ENCODE measurements at regions not wholly inside any gene's neighbourhood (a gene's known extent, or its start where the extent isn't known, plus 50 kb on each side); places are given as distances from the start of the nearest gene placed in this dataset.

- H3K36me3 ChIP-seq (ENCODE audit: control insufficient read depth, insufficient read depth, low read length): no peaks in the 10 kb centered on the region
- H3K4me1 ChIP-seq (ENCODE audit: control insufficient read depth, insufficient read depth, low read length, poor library complexity, severe bottlenecking): no peaks in the 10 kb centered on the region
- H3K4me3 ChIP-seq (ENCODE audit: insufficient read depth, low read depth, low read length, poor library complexity, severe bottlenecking): no peak overlapping the region
- H3K27ac ChIP-seq (ENCODE audit: insufficient read depth, low read length, poor library complexity, severe bottlenecking): no peak overlapping the region
- DNase-seq: no peak
- no peaks in the 10 kb centered on the region for H3K27me3 ChIP-seq (replicated peaks; ENCODE audit: control insufficient read depth, insufficient read depth, low read length, poor library complexity, severe bottlenecking)
- no peaks in the 10 kb centered on the region for H3K9me3 ChIP-seq (ENCODE audit: control insufficient read depth, low read length)
These were observed 281.6 kb upstream of the SEMA6A start for GRCh38 chr5:116856271-116856670.

GRCh38 chr5:116853992-116854391, 279.4 kb upstream of the SEMA6A start:
- Histone ChIP-seq H3K4me1 (ENCODE audit: control insufficient read depth, insufficient read depth, low read length, poor library complexity, severe bottlenecking) (no peaks in the 10 kb centered on the region), H3K9me3 (ENCODE audit: control insufficient read depth, low read length) (no peaks in the 10 kb centered on the region), H3K4me3 (ENCODE audit: insufficient read depth, low read depth, low read length, poor library complexity, severe bottlenecking) (no peak overlapping the region), H3K36me3 (ENCODE audit: control insufficient read depth, insufficient read depth, low read length) (no peaks in the 10 kb centered on the region), H3K27me3 (replicated peaks; ENCODE audit: control insufficient read depth, insufficient read depth, low read length, poor library complexity, severe bottlenecking) (no peaks in the 10 kb centered on the region), H3K27ac (ENCODE audit: insufficient read depth, low read length, poor library complexity, severe bottlenecking) (no peak overlapping the region)
- DNase-seq: no peak

DNA sequence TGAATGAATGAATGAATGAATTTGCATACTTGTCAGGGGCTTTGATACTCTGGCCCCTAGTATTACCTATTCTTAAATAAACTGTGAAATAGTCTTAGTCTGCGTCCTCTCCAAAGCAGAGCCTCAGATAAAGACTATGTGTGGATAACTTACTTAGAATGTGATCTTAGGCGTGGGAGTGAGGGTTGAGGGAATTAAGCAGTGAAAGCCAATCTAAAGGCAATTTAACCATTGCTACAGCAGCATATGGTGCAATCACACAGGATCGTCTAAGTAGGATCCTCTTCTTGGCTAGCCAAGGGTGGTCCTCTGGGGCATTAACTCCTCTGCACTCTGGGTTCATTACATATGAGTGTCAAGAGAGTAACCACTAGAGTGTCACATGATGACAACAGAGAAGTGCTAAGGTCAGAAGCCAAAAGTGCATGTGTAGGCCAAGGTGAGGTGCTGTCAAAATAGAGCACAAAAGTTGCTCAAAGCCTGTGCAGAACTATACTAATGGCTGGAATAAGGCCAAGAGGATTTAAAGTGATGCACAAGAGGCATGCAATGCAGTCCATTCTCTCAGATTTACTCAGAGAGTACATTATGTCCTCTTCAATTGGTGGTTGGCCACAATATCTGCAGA, 274.4 kb upstream of the SEMA6A start:
- no peak for DNase-seq
- H3K27ac ChIP-seq (ENCODE audit: insufficient read depth, low read length, poor library complexity, severe bottlenecking): no peak overlapping the region
- H3K4me3 ChIP-seq (ENCODE audit: insufficient read depth, low read depth, low read length, poor library complexity, severe bottlenecking): no peak overlapping the region
- H3K36me3 ChIP-seq (ENCODE audit: control insufficient read depth, insufficient read depth, low read length): no peaks in the 10 kb centered on the region
- H3K9me3 ChIP-seq (ENCODE audit: control insufficient read depth, low read length): no peaks in the 10 kb centered on the region
- H3K27me3 ChIP-seq (replicated peaks; ENCODE audit: control insufficient read depth, insufficient read depth, low read length, poor library complexity, severe bottlenecking): no peaks in the 10 kb centered on the region
- H3K4me1 ChIP-seq (ENCODE audit: control insufficient read depth, insufficient read depth, low read length, poor library complexity, severe bottlenecking): no peaks in the 10 kb centered on the region

DNA sequence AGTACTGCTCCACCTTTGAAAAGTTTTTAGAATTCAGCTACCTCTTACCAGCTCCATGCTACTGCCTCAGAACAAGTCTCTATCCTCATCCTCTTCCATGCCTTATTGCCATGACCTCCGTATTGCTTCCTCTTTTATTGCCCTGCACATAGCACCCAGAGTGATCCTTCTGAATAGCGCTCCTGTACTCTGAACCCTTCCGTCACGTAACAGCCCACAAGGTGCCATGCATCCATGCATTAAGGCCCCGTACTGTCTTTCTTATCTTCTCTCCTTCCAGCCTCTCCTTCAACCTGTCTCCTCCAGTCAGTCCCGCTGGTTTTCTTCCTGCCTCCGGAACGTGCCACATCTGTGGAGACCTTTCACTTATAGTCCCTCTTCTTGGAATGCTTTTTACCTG, 273.3 kb upstream of the SEMA6A start:
- DNase-seq: no peak
- Histone ChIP-seq H3K27me3 (replicated peaks; ENCODE audit: control insufficient read depth, insufficient read depth, low read length, poor library complexity, severe bottlenecking) (no peaks in the 10 kb centered on the region), H3K36me3 (ENCODE audit: control insufficient read depth, insufficient read depth, low read length) (no peaks in the 10 kb centered on the region), H3K4me3 (ENCODE audit: insufficient read depth, low read depth, low read length, poor library complexity, severe bottlenecking) (no peak overlapping the region), H3K27ac (ENCODE audit: insufficient read depth, low read length, poor library complexity, severe bottlenecking) (no peak overlapping the region), H3K9me3 (ENCODE audit: control insufficient read depth, low read length) (no peaks in the 10 kb centered on the region), H3K4me1 (ENCODE audit: control insufficient read depth, insufficient read depth, low read length, poor library complexity, severe bottlenecking) (no peaks in the 10 kb centered on the region)

DNA sequence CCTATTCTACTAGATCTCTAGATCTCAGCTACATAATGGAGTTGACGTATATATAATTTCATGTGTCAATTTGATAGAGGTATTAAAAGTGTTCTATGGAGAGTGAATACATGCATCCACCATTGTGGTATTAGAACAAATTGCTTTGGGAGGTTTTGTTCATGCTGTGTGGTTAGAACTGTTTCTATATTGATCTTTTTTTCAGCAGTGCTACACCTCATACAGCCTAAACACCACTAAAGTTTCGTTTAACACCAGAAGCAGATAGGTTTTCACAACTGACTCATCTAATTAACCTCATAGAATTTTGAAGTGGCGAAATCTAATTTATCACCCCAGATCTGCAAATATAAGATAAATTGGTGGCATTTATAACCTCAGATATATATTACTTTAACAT, 269.4 kb upstream of the SEMA6A start:
- Histone ChIP-seq H3K4me1 (ENCODE audit: control insufficient read depth, insufficient read depth, low read length, poor library complexity, severe bottlenecking) (no peaks in the 10 kb centered on the region), H3K36me3 (ENCODE audit: control insufficient read depth, insufficient read depth, low read length) (no peaks in the 10 kb centered on the region), H3K27me3 (replicated peaks; ENCODE audit: control insufficient read depth, insufficient read depth, low read length, poor library complexity, severe bottlenecking) (no peaks in the 10 kb centered on the region), H3K4me3 (ENCODE audit: insufficient read depth, low read depth, low read length, poor library complexity, severe bottlenecking) (no peak overlapping the region), H3K9me3 (ENCODE audit: control insufficient read depth, low read length) (no peaks in the 10 kb centered on the region), H3K27ac (ENCODE audit: insufficient read depth, low read length, poor library complexity, severe bottlenecking) (no peak overlapping the region)
- DNase-seq: no peak

- Histone ChIP-seq H3K4me1 (ENCODE audit: control insufficient read depth, insufficient read depth, low read length, poor library complexity, severe bottlenecking) (no peaks in the 10 kb centered on the region), H3K27ac (ENCODE audit: insufficient read depth, low read length, poor library complexity, severe bottlenecking) (no peak overlapping the region), H3K9me3 (ENCODE audit: control insufficient read depth, low read length) (no peaks in the 10 kb centered on the region), H3K27me3 (replicated peaks; ENCODE audit: control insufficient read depth, insufficient read depth, low read length, poor library complexity, severe bottlenecking) (no peaks in the 10 kb centered on the region), H3K36me3 (ENCODE audit: control insufficient read depth, insufficient read depth, low read length) (no peaks in the 10 kb centered on the region), H3K4me3 (ENCODE audit: insufficient read depth, low read depth, low read length, poor library complexity, severe bottlenecking) (no peak overlapping the region)
- no peak for DNase-seq
These were observed 267.9 kb upstream of the SEMA6A start for GRCh38 chr5:116842514-116842961.

GRCh38 chr5:116841734-116842133, 267.1 kb upstream of the SEMA6A start:
- Histone ChIP-seq H3K36me3 (ENCODE audit: control insufficient read depth, insufficient read depth, low read length) (no peaks in the 10 kb centered on the region), H3K27ac (ENCODE audit: insufficient read depth, low read length, poor library complexity, severe bottlenecking) (no peak overlapping the region), H3K27me3 (replicated peaks; ENCODE audit: control insufficient read depth, insufficient read depth, low read length, poor library complexity, severe bottlenecking) (no peaks in the 10 kb centered on the region), H3K4me3 (ENCODE audit: insufficient read depth, low read depth, low read length, poor library complexity, severe bottlenecking) (no peak overlapping the region), H3K4me1 (ENCODE audit: control insufficient read depth, insufficient read depth, low read length, poor library complexity, severe bottlenecking) (no peaks in the 10 kb centered on the region), H3K9me3 (ENCODE audit: control insufficient read depth, low read length) (no peaks in the 10 kb centered on the region)
- DNase-seq: no peak

DNA sequence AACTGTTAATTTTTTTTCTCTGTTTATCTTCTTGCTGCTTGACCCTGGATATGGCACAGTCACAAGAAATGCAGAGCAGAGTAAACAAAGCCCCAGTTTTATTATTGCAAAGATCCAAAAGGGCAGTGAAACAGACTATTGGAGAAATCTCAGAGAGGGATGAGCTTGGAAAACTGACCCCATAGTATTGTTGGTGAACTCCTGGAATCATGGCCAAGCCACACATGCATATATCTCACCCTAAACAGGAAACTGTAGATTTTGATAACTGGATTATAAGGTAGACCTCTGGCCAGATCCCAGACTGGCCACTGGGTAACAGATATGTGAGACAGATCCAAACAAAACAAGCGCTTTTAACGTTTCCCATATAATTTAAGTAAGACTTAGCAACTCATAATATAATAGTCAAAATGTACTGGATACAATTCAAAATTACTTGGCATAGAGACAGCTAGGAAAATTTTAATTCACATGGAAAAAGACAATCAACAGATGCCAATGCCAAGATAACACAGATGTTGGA, 263.5 kb upstream of the SEMA6A start:
- no peaks in the 10 kb centered on the region for H3K9me3 ChIP-seq (ENCODE audit: control insufficient read depth, low read length)
- H3K27ac ChIP-seq (ENCODE audit: insufficient read depth, low read length, poor library complexity, severe bottlenecking): no peak overlapping the region
- H3K4me3 ChIP-seq (ENCODE audit: insufficient read depth, low read depth, low read length, poor library complexity, severe bottlenecking): no peak overlapping the region
- H3K27me3 ChIP-seq (replicated peaks; ENCODE audit: control insufficient read depth, insufficient read depth, low read length, poor library complexity, severe bottlenecking): no peaks in the 10 kb centered on the region
- H3K36me3 ChIP-seq (ENCODE audit: control insufficient read depth, insufficient read depth, low read length): no peaks in the 10 kb centered on the region
- H3K4me1 ChIP-seq (ENCODE audit: control insufficient read depth, insufficient read depth, low read length, poor library complexity, severe bottlenecking): no peaks in the 10 kb centered on the region
- no peak for DNase-seq

DNA sequence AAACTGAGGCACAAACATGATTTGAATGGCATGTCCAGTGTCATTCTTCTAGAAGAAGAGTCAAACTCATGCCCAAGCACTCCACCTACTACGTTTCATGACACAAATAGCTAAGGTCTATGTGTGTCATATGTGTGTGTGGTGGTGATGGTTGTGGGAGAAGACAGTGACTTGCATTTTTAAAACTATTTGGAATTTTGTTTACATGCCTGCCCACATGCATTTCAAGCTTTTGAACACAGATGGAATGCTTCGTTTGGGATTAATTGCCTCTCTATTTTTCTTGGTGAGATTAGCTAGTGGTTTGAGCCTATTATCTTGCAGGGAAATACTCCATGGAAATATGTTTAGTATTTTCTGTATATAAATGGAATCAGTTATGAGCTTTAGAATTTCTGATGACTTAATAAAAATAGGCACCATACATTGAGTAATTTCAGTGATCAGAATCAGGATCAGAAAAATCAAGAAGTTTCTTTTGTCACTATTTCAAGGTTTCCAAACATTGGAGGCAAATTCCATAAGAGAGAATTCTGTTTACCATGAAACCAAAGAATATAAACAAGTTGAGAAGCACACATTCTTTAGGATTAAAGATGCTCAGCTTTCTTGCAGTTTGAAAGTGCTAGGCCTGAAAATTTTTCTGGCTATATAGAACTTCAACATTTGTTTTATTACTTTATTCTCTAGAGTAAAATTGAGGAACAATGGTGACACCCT, 260.3 kb upstream of the SEMA6A start:
- no peak overlapping the region for H3K4me3 ChIP-seq (ENCODE audit: insufficient read depth, low read depth, low read length, poor library complexity, severe bottlenecking)
- no peaks in the 10 kb centered on the region for H3K27me3 ChIP-seq (replicated peaks; ENCODE audit: control insufficient read depth, insufficient read depth, low read length, poor library complexity, severe bottlenecking)
- no peaks in the 10 kb centered on the region for H3K4me1 ChIP-seq (ENCODE audit: control insufficient read depth, insufficient read depth, low read length, poor library complexity, severe bottlenecking)
- H3K9me3 ChIP-seq (ENCODE audit: control insufficient read depth, low read length): no peaks in the 10 kb centered on the region
- no peak overlapping the region for H3K27ac ChIP-seq (ENCODE audit: insufficient read depth, low read length, poor library complexity, severe bottlenecking)
- DNase-seq: no peak
- H3K36me3 ChIP-seq (ENCODE audit: control insufficient read depth, insufficient read depth, low read length): no peaks in the 10 kb centered on the region

GRCh38 chr5:116830079-116830478, 255.5 kb upstream of the SEMA6A start:
- Histone ChIP-seq H3K36me3 (ENCODE audit: control insufficient read depth, insufficient read depth, low read length) (no peaks in the 10 kb centered on the region), H3K9me3 (ENCODE audit: control insufficient read depth, low read length) (no peaks in the 10 kb centered on the region), H3K27ac (ENCODE audit: insufficient read depth, low read length, poor library complexity, severe bottlenecking) (no peak overlapping the region), H3K27me3 (replicated peaks; ENCODE audit: control insufficient read depth, insufficient read depth, low read length, poor library complexity, severe bottlenecking) (no peaks in the 10 kb centered on the region), H3K4me3 (ENCODE audit: insufficient read depth, low read depth, low read length, poor library complexity, severe bottlenecking) (no peak overlapping the region), H3K4me1 (ENCODE audit: control insufficient read depth, insufficient read depth, low read length, poor library complexity, severe bottlenecking) (no peaks in the 10 kb centered on the region)
- DNase-seq: no peak

Data from effector memory CD4-positive, alpha-beta T cell (primary cell).